ENCODE measurements at regions not wholly inside any gene's neighbourhood (a gene's known extent, or its start where the extent isn't known, plus 50 kb on each side); places are given as distances from the start of the nearest gene placed in this dataset.

DNA sequence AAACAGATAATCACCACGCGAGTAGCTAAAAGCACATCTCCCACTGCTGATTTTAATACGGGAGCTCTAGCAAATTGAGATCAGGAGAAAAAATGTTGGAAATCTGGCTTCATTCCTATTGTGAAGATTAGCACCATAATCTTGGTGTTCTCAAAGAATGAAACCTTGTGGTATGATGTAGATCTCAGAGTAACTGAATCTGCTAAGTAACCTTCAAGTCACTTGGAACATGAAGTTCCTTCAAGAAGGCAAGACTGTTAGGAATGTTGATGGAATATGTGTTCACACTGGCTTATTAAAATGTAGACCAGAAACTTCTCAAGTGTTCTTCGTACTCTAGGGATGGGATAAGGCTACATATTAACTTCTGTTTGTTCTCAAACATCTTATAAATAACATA is 117.4 kb upstream of the CHRM3 start:
- DNase-seq (ENCODE audit: extremely low read depth in 1 of 2, low read depth in 1 of 2): no peak

DNA sequence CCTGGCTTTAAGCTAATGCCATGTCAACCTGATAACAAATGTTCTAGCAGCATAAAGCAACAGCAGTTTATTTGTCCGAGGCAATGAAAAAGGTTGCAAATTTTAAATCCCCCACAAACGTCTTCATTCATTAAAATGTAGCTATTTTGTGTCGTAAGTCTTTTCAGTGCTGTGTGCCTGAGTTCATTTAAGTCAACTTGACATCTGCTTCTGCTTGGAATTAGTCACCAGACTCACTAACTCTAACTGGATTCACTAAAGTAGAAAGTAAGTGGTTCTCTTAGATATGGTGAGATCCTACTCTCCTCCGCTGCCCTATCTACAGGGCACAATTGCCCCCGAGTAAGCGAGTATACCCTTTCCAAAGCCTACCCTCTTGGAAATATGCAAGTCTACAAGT is 118.4 kb upstream of the CHRM3 start:
- DNase-seq (ENCODE audit: extremely low read depth in 1 of 2, low read depth in 1 of 2): no peak

DNA sequence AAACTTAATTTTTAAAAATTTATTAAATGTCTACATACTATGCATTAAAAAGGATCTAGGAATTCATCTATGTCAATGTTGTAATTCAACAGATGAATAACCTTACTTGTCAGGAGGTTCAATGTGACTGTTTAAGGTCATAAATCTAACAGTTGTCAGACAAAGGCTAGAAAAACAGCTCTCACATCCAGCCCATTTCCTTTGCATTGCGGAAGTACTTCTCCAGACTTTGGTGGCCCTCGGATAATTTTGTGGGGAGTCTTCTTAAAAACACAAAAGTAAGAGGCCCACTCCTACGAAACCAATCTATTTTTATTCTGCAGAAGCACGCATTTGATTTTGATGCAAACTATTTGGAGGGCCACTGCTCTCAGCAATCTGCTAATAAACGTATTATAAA is 122.6 kb upstream of the CHRM3 start:
- no peak for DNase-seq (ENCODE audit: extremely low read depth in 1 of 2, low read depth in 1 of 2)

DNA sequence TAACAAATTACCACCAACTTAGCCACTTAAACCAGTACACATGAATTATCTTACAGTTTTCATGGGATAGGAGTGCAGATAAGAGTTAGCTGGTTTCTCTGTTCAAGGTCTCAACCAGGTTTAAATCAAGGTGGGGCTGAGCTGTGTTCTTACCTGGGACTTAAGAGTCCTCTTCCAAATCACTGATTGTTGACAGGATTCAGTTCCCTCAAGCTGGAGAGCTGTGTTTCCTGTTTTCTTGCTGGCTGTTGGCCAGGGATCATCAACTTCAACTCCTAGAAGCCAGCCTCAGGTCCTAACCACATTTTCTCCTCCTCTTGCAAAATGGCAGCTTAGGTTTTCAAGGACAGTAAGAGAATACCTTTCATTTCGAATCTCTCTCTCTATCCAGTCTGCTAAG is 123.8 kb upstream of the CHRM3 start:
- DNase-seq (ENCODE audit: extremely low read depth in 1 of 2, low read depth in 1 of 2): no peak

DNA sequence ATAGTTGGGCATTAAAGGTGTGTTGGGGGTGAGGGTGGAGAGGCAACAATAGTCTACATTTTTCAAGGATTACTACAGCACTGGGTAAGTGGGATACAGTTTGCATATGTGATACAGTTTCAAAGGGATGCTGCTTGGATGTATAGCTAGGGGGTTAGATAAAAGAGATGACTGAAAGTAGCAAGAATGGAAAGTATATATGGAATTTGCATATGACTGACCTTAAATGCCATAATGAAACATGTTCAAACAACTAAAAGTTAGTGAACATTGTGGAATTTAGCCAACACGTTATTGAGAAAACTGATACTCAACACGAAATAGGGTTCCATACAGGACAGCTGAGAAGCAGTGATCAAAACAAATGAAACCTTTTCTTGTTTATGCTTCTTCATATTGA is 124.8 kb upstream of the CHRM3 start:
- DNase-seq (ENCODE audit: extremely low read depth in 1 of 2, low read depth in 1 of 2): no peak

DNA sequence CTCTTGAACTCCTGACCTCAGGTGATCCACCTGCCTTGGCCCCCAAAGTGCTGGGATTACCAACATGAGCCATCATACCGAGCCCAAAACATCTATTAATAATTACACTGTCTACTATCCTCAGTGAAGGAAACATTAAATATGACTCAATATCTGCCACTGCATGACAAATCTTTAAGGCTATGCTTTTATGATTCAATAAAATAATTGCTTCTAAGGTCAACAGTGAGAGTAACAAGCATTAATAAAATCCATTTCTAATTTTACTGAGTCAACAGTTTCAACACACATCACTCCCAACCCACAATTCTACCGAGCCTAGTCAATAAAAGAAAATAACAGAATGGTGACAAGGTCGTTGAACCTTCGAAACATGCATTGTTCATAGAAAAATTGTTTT is 125.5 kb upstream of the CHRM3 start:
- DNase-seq (ENCODE audit: extremely low read depth in 1 of 2, low read depth in 1 of 2): no peak

DNA sequence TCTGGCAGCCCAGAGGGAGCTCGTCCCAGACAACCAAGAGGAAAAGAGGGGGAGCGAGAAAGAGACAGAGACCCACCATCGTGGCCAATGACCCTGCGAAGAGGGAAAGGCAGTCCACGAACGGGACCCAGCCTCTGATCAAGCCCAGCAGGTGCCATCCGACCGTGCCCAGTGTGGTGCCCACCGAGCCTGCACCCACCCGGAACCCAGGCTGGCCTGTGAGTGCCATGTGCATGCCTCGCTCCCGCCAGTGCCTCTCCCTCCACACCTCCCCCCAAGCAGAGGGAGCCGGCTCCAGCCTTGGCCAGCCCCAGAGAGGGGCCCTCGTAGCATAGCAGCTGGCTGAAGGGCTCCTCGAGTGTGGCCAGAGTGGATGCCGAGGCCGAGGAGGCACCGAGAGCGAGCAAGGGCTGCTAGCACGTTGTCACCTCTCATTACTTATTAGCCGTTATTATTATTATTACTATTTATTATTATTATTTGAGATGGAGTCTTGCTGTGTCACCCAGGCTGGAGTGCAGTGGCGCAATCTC is 130.7 kb upstream of the CHRM3 start:
- no peak for DNase-seq (ENCODE audit: extremely low read depth in 1 of 2, low read depth in 1 of 2)

DNA sequence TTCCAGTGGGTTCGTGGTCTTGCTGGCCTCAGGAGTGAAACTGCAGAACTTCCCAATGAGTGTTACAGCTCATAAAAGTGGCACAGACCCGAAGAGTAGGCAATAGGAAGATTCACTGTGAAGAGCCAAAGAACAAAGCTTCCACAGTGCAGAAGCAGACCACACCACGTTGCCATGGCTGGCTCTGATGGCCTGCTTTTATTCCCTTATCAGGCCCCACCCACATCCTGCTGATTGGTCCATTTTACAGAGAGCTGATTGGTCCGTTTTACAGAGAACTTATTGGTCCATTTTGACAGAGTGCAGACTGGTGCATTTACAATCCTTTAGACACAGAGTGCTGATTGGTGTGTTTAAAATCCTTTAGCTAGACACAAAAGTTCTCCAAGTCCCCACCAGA is 131.4 kb upstream of the CHRM3 start:
- no peak for DNase-seq (ENCODE audit: extremely low read depth in 1 of 2, low read depth in 1 of 2)

DNA sequence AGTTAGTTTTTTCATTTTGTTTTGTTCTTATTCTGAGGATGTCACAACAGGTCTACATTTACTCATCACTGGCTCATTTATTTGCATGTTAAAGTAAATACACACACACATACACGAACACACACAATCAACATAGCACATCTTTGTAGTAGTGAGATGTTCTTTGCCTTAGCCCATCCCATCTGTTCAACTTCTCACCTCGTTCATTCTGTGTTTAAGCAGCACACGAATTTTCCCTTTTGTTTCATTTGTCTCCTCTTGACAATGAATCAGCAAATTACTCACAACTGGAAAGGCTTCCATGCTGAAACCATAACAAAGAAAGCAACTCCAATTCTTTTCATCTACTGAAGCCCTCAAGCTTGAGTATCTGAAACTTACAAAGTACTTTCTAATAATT is 133.3 kb upstream of the CHRM3 start:
- no peak for DNase-seq (ENCODE audit: extremely low read depth in 1 of 2, low read depth in 1 of 2)

DNA sequence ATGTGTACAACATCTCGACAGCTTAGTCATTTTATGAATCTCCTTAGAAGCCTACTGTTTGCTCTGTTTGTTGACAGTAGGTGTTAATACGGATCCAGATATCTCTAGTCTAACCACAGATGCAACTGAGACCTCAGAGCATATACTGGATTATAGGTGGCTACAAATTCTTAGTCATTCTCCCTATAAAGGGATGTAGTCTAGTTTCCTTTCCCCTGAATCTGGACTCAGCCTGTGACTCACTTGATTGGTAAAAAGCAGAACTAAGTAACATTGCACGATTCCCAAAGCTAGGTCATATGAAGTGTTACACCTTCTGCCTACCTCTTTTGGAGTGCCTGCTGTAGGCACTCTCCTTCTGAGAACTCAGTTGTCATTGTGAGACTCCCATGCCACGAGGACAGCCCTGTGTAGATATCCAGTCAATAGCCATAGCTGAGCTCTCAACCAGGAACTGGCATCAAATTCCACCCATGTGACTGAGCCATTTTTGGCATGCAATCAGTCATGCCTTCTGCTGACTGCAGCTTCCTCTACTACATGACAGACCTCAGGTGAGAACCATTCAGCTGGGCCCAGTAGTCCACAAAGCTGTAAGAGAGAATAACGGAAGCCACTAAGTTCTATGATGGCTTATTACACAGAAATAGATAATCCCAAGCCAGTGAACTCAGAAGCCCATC is 135.9 kb upstream of the CHRM3 start:
- no peak for DNase-seq (ENCODE audit: extremely low read depth in 1 of 2, low read depth in 1 of 2)

DNA sequence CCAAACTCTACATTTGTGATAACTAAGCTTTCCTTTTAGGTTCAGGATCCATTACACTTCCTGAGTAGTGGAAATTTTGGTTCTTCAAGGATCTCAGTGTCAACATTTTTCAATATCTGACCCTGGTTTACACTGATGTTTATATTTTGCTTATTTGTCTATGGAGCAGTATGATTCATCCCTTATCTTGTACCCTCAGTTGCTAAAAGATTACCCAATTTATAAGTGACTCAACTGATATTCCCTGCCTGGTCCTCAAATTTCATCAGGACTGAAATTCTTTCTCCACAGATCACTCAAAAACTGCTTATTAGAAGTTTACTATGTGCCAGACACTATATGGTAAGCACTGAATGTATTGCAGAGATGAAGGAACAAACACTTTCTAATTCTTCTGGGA is 139.1 kb upstream of the CHRM3 start:
- DNase-seq (ENCODE audit: extremely low read depth in 1 of 2, low read depth in 1 of 2): no peak

DNA sequence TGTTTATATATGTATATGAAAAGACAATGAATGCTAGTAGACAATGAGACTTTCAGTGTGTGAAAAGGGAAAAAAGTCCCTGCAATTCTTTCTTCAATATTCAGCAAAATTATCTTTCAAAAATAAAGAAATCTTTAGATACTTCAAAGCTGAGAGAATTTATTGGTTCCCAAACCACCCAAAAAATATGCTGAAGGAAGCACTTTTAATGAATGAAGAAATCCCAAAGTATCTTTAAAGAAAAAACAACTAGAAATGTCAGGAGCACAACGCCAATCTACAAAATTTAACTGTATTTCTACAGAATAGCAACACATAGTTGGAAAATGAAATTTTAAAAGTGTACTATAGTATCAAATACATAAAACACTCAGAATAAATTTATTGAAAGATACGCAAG is 142.3 kb upstream of the CHRM3 start:
- no peak for DNase-seq (ENCODE audit: extremely low read depth in 1 of 2, low read depth in 1 of 2)

DNA sequence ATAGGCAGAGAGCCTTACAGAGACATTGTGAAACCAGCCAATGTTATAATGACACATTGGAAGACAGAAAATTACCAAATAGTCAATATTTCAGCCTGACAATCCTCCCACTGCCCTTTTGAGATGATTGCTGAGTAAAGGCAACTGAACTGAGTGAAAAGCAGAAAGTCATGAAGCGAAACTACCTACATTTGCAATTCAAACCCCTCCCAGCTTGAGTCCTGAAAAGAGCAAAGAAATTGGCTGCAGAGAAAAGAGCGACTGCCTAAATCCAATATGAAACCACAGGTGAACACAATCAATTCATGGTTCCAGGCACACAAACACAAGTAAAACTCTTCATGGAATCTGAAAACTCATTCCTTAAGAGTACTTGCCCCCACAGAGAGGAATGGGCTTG is 143.4 kb upstream of the CHRM3 start:
- DNase-seq (ENCODE audit: extremely low read depth in 1 of 2, low read depth in 1 of 2): no peak

DNA sequence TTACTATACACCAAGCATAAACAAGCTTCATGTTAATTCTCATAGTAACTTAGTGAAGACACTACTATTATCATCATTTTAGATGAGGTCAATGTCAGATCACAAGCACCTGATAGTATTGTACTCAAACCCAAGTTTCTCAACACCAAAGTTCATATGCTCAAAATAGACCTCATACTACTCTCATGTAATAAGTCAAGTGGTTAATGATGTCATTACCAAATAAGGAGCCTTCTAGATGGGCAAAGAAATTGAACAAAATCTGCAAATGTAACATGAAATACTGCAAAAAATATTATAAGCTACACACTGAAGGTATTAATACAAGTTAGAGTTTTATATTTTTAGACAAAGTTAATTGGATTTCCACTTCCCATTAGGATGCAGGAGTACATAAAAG is 144.0 kb upstream of the CHRM3 start:
- DNase-seq (ENCODE audit: extremely low read depth in 1 of 2, low read depth in 1 of 2): no peak

DNA sequence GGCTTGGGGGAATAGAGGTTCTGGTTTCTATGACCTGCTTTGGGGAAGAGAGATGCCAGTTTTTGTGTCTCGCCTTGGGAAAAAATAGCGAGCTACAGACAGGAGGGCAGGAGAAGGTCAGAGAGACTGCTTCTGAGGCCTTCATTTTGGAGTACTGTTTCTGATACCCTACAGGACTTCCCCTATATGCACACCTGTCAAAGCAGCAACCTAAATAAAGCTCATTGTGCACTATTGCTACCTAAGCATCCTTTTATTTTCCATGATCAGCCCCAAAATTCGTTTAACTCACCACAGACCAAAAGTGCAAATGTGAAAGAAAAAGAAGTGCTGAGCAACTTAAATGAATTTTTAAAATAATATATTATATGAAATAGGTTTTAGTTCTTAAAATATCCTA is 145.6 kb upstream of the CHRM3 start:
- DNase-seq (ENCODE audit: extremely low read depth in 1 of 2, low read depth in 1 of 2): no peak

DNA sequence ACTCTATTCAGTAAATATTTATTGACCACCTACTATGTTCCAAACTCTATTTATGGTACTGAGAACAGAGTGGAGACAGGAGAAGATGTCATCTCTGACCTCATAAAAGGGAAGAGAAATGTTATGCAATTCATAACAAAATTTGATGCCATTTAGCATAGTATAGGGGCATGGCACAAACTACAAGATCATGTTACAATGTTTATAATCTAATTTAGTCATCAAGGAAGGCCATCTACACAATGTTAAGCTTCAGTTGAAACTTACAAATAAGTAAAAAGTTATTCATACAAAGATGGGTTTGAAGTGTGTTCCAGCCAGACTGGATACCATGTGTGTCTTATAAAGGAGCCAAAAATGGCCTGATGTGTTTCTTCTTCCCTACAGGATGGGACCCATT is 146.8 kb upstream of the CHRM3 start:
- no peak for DNase-seq (ENCODE audit: extremely low read depth in 1 of 2, low read depth in 1 of 2)

DNA sequence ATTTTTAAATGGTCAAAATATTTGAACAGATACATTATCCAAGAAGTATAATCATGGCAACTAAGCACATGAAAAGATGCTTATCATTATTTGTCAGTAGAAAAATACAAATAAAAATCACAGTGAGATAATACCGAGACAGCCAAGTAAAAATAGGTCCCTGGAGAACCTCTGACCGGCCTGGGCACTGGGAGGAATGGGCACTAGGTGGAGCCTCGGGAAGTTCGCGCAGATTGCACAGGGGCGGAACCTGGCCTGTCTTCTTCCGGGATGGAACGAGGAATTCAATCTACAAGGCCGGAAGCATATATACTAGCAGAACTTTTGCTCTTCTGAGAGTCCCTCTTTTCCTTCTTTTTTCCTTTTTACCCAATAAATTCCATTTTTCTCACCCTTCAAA is 148.5 kb upstream of the CHRM3 start:
- DNase-seq (ENCODE audit: extremely low read depth in 1 of 2, low read depth in 1 of 2): no peak

DNA sequence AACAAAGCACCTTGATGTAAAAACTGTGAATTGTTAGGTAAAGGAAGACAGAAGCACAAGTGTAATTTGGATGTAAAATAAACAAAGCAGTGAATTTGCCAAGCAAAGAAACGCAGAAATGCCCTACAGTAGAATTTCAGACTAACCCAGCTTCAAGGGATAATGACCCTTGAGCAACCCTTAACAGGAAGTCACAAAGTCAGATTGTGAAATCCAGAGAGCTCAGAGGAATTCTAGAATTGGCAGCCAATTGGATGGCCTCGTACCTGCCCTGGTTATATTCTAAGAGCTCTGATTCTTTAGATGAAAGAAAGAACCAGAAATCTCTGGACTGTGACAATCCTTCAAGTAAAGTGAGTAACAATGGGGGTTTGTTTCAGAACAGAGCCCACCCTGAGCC is 152.7 kb upstream of the CHRM3 start:
- DNase-seq (ENCODE audit: extremely low read depth in 1 of 2, low read depth in 1 of 2): no peak

DNA sequence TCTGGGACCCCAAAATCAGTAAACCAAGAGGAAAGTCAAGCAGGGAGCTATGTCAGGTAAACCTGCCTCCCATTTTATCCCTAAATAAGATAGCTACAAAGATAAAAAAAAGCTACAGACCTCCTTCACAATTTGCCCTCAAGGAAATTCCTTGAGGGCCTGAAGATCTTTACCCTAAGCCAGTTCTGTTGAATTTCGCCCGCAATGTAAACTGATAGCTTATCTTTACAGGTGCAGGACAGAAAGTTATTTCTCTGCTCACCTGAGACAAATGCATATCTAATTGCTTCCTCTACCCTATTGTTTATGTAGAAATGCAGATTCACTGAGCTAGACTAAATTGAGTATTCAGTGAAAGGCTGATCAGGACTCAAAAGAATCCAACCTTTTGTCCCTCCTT is 153.4 kb upstream of the CHRM3 start:
- DNase-seq (ENCODE audit: extremely low read depth in 1 of 2, low read depth in 1 of 2): no peak

DNA sequence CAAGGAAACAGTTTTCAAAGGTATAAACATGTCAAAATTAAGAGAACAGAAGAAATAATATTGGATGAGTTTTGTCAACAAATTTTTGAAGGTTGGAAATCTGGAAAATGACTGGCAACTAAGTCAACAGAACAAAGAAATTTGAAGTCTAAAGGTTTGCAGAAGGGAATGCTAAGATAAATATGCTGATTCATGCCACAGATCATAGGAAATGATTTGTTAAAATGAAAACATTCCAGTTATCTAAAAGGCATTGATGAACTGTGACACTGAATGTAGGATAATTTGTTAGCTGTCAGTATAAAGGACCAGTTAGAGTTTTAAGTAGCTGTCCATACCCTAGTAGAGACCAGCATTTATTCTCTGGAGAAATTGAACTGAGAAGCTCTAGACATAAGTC is 157.9 kb upstream of the CHRM3 start:
- DNase-seq (ENCODE audit: extremely low read depth in 1 of 2, low read depth in 1 of 2): no peak

DNA sequence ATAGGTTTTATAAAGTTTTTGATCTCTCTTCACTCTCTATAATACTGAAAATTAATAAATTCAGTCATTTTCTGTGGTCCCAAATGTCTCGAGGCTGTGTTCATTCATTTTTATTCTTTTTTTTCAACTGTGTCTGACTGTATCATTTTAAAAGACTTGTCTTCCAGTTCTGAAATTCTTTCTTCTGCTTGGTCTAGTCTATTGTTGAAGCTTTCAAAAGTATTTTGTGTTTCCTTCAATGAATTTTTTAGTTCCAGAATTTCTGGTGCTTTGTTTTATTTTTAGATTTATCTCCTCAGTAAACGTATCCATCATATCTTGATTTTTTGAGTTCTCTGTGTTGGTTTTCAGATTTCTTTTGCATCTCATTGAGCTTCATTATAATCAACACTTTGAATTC is 161.0 kb upstream of the CHRM3 start:
- DNase-seq (ENCODE audit: extremely low read depth in 1 of 2, low read depth in 1 of 2): no peak

DNA sequence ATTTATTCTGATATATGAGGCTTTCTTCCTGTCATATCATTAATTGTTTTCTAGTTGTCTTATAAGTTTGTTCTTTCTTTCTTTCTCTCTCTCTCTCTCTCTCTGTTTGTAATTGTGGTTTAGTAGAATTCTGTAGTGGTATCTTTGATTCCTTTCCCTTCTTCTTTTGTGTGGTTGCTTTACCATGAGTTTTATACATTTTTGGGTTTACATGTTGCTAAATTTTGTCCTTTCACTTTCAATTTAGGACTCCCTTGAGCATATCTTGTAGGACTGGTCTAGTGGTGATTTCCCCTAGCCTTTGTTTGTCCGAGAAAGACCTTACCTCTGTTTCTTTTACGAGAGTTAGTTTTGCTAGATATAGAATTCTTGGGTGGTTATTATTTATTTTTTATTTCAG is 162.3 kb upstream of the CHRM3 start:
- DNase-seq (ENCODE audit: extremely low read depth in 1 of 2, low read depth in 1 of 2): no peak

DNA sequence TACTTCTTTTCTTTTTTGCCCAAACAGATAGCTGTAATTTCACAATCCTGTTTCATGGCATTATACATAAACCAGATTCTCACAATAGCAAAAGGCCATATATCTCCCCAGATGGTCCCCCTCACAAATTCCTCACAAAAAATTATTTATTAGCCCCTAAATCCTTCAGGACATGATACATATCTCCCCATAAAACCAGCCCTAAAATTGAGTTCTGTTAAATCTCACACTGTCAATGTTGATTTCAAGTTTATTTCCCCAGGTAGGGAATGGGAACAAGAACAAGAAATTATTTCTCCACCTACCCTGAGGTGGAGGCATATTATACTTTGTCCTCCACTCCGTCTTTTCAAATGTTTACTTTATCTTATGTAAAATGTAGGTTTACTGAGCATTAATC is 163.4 kb upstream of the CHRM3 start:
- DNase-seq (ENCODE audit: extremely low read depth in 1 of 2, low read depth in 1 of 2): no peak

All from activated CD8-positive, alpha-beta memory T cell treated with anti-CD3 and anti-CD28 coated beads for 1 hour (primary cell).